ENCODE measurements at regions not wholly inside any gene's neighbourhood (a gene's known extent, or its start where the extent isn't known, plus 50 kb on each side); places are given as distances from the start of the nearest gene placed in this dataset.

DNA sequence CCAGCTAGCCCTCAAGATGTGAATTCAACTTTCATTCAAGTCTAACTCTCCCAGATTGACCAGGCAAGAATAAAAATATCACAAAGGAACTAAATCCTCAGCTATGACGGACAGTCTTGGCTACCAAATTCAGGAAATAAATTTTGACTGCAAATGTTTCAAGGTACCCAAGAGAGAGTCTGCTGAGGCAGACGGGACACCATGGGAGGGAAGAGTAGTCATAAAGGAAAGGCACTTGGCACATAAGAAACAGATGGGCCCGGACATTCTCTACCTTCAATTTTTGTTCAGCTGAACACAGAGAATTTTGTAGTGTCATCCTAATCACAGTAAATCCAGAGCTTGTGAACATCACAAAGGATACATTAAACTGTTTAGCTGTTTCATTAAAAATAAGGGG lies 390.0 kb downstream of the DTWD2 start:
- H3K4me1 ChIP-seq (ENCODE audit: insufficient read depth, low read length), result no peaks in the 10 kb centered on the region
- Mint-ChIP-seq H3K27me3 (ENCODE audit: low read depth) (no peaks in the 10 kb centered on the region), H3K4me1 (no peaks in the 10 kb centered on the region), H3K4me3 (no peak overlapping the region), H3K36me3 (ENCODE audit: insufficient read depth in 1 of 3, low read depth in 3 of 3) (no peaks in the 10 kb centered on the region), H3K9me3 (no peaks in the 10 kb centered on the region; a peak in 1 of 5 replicates), H3K27ac (no peak overlapping the region)
- H2BK5ac ChIP-seq (ENCODE audit: insufficient read length, low read length), result no peak overlapping the region
- H4K20me1 ChIP-seq (ENCODE audit: control insufficient read depth, insufficient read depth, insufficient read length), result no peaks in the 10 kb centered on the region
- no peak overlapping the region for H2BK12ac ChIP-seq (ENCODE audit: insufficient read length, low read depth, low read length)
- no peak overlapping the region for H2AK5ac ChIP-seq (ENCODE audit: insufficient read length, low read length)
- H3T11ph ChIP-seq (ENCODE audit: low read length), result no peak overlapping the region
- no peak overlapping the region for H3K23ac ChIP-seq (ENCODE audit: insufficient read length, low read depth, low read length)
- no peak overlapping the region for H4K5ac ChIP-seq (ENCODE audit: insufficient read length, low read depth, low read length)
- H3K14ac ChIP-seq (ENCODE audit: insufficient read depth, low read length), result no peak overlapping the region
- no peak overlapping the region for H3K27ac ChIP-seq (ENCODE audit: insufficient read length, low read depth, low read length)
- no peak overlapping the region for H2AFZ ChIP-seq (ENCODE audit: low read length)
- H3K27me3 ChIP-seq (ENCODE audit: insufficient read depth, low read length), result no peaks in the 10 kb centered on the region
- no peak overlapping the region for H4K91ac ChIP-seq (ENCODE audit: insufficient read length, low read depth, low read length)
- H3K79me2 ChIP-seq (ENCODE audit: insufficient read depth, low read length), result no peaks in the 10 kb centered on the region
- TF ChIP-seq, protein P1, sequence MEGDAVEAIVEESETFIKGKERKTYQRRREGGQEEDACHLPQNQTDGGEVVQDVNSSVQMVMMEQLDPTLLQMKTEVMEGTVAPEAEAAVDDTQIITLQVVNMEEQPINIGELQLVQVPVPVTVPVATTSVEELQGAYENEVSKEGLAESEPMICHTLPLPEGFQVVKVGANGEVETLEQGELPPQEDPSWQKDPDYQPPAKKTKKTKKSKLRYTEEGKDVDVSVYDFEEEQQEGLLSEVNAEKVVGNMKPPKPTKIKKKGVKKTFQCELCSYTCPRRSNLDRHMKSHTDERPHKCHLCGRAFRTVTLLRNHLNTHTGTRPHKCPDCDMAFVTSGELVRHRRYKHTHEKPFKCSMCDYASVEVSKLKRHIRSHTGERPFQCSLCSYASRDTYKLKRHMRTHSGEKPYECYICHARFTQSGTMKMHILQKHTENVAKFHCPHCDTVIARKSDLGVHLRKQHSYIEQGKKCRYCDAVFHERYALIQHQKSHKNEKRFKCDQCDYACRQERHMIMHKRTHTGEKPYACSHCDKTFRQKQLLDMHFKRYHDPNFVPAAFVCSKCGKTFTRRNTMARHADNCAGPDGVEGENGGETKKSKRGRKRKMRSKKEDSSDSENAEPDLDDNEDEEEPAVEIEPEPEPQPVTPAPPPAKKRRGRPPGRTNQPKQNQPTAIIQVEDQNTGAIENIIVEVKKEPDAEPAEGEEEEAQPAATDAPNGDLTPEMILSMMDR (conservative IDR thresholded peaks at IDR 0.05), result no peak
- H3K9ac ChIP-seq (ENCODE audit: extremely low read depth, insufficient read length, low read length), result no peak overlapping the region
- DNase-seq, result no peak
- H3K56ac ChIP-seq (ENCODE audit: insufficient read length, low read depth, low read length), result no peak overlapping the region
- H3K23me2 ChIP-seq (ENCODE audit: insufficient read length, low read depth, low read length, poor library complexity, severe bottlenecking), result no peaks in the 10 kb centered on the region
- H3K18ac ChIP-seq (ENCODE audit: insufficient read length, low read depth, low read length), result no peak overlapping the region
- no peak overlapping the region for H3K4me2 ChIP-seq (ENCODE audit: insufficient read depth, insufficient read length, low read length)
- H3K79me1 ChIP-seq (ENCODE audit: insufficient read depth, low read depth, low read length, poor library complexity, severe bottlenecking), result no peaks in the 10 kb centered on the region
- H2BK120ac ChIP-seq (ENCODE audit: low read depth, low read length, poor library complexity, severe bottlenecking), result no peak overlapping the region
- no peak overlapping the region for H3K4ac ChIP-seq (ENCODE audit: low read depth, low read length)
- H4K8ac ChIP-seq (replicated peaks; ENCODE audit: insufficient read length, low read depth, low read length), result no peak overlapping the region
- H2BK20ac ChIP-seq (ENCODE audit: low read depth, low read length, poor library complexity, severe bottlenecking), result no peak overlapping the region
- WGBS (ENCODE audit: extremely low coverage, insufficient read length, low lambda C conversion rate), result no CpG with 5 or more reads among the region's 3 CpGs
- H2BK15ac ChIP-seq (ENCODE audit: low read depth, low read length), result no peak overlapping the region
- H3K9me3 ChIP-seq (ENCODE audit: control insufficient read depth, low read depth, low read length), result no peaks in the 10 kb centered on the region
